GM21529 (cell line): ENCODE measurements at regions not wholly inside any gene's neighbourhood (a gene's known extent, or its start where the extent isn't known, plus 50 kb on each side); places are given as distances from the start of the nearest gene placed in this dataset.
"Not testable (repeated sequence)": the region's sequence is repeated elsewhere in the genome, so short reads cannot be mapped to it uniquely, and the experiment has no call there.

Experiments used
- ATAC-seq: cut with Tn5 transposase; IDR thresholded peaks from one replicate; pipeline ENCODE4 v1.9.1; 2021; ENCODE audit not compliant: unreplicated experiment

DNA sequence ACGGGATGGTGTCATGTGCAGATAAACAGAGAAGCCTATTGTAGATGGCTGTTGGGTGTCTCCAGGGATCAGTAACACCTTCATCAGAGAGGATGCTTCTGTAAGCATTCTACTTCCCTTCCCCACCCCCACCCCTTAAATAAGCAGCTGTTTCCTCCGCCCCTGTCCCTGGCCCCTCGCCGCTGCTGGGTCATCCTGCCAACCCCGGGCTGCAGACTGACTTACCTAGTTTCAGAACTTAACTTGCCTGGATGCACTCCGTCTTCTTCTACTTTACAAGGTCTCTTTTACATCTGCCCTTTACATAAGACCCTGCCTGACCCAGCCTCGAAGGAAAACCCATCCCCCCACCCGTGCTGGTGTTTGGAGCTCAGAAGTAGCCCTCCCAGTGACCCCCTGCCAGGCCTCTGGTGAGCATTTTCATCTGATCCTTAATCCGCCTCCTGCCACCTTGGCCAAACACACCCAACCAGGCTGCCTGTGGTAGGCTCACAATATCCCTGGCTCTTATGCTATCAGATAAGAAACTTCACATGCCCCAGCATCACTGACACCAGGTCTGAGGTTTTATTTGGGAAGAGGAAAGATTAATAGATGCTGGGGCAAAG lies 103.0 kb upstream of the HES1 start:
- peak; percentile 49 for ATAC-seq

- ATAC-seq = no peak
Observed at GRCh38 chr3:194034346-194035336, 101.3 kb upstream of the HES1 start.

DNA sequence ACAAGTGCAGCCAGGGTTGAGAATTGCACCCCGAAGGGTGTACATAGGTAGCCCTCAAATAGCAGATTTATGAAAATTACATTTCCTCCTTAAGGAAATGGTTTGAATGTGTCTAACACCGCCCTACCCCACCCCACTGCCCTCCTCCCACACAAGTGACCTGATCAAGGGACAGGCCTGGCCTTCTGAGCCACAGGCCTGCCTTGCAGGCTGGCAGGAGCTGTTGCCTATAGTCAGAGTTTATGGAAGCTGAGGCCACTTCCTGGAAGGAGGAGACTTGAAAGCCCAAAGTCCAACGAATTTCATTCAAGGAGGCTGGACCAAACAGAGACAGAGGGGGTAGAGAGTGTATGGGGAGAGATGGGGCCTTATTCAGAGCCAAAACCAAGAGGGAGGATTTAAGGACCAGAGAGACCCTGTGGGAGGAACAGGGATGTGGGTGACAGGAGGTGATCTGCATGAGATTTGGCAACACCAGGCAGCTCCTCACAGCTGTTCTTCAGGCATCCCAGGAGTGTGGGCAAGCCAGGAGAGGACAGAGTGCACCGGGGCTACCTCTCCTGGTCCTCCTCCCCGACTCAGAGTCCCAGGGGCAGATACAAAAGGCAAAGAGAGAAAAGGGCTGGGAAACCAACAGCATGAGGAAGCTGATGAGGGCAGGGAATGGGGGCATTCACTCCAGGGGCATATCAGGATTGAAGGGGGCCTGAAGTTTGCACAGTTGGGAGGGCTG lies 100.4 kb upstream of the HES1 start:
- no peak for ATAC-seq

- ATAC-seq = no peak
Observed at GRCh38 chr3:194036842-194037241, 99.1 kb upstream of the HES1 start.

DNA sequence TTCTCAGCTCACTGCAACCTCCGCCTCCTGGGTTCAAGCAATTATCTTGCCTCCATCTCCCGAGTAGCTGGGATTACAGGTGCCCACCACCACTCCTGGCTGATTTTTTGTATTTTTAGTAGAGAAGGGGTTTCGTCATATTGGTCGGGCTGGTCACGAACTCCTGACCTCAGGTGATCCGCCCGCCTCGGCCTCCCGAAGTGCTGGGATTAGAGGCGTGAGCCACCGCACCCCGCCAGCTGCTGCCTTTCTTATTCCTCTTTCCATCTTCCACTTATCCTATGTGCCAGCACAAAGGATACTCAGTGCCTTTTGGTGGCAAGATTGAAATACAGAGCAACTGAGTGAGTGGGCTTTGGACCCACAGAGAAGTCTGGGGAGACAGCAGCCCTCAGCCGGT lies 97.6 kb upstream of the HES1 start:
- not testable (repeated sequence) for ATAC-seq

DNA sequence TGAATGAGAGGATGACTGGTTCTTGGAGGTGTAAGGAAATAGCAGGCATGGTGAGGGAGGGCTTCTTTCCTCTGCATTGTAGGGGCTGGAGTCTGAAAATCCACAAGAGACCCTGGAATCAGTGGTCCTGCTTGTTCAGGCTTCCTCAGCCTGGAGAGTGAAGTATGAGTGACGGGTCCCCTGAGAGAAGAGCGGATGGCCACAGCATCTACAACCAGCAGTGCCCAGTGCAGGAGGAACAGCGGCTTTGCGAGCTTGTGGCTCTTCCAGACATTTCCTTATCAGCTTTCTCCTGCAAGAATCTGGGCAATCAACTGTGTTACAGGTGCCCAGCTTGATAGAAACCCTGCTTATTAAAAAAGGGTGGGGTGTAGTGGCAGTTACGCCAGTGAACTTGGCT lies 97.0 kb upstream of the HES1 start:
- ATAC-seq = no peak

DNA sequence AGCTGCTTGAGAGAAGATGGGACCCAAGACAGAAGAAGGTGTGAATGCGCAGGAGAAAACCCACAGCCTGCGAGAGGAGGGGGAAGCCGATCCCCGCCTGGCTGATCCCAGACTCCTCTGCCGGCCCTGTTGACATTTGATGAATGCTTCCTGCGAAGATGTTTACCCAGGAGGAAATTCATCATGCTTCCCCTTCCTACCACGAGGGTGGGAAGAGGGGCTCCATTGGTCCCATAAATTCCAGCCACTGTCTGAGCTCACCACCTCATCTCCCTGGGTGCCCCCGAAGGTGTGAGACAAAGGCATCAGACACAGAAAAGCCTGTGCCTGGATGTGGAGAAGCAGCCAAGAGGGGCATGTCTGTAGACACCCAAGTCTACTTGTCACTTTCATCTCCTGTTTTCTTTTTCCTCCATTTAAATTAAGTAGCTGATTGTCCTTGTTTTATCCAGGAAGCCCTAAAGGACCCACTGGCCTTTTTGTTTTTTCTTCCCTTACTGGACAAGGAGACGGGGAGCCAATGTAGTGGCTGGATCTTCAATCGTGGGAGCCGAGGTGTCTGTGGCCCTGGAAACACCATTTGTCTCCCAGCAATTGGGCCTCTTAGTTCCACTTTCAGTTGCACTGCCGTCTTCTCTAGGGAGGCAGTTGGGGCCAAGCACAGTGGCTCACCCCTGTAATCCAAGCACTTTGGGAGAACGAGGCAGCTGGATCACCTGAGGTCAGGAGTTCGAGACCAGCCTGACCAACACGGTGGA lies 95.3 kb upstream of the HES1 start:
- no peak for ATAC-seq

DNA sequence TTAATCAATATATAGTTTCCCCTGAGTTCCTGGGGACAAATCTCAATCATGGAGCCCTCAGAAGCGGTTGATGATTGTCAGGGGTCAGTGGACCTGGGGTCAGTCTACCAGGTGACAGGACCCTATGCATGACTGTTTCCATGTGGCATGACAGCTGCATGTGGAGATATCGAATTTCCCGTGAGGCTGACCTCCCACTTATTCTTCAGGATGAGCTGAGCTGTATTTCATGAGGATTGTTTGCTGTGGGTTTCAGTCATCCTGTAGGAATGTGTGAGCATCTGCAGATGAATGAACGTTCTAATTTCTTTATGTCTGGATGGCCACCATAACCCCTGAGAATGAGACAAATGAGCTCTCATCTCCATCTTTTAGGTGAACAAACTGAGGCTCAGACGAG lies 93.0 kb upstream of the HES1 start:
- ATAC-seq = no peak

- no peak for ATAC-seq
Observed at GRCh38 chr3:194043516-194043915, 92.4 kb upstream of the HES1 start.

GRCh38 chr3:194045289-194045688 lies 90.7 kb upstream of the HES1 start:
- peak; percentile 76 for ATAC-seq

DNA sequence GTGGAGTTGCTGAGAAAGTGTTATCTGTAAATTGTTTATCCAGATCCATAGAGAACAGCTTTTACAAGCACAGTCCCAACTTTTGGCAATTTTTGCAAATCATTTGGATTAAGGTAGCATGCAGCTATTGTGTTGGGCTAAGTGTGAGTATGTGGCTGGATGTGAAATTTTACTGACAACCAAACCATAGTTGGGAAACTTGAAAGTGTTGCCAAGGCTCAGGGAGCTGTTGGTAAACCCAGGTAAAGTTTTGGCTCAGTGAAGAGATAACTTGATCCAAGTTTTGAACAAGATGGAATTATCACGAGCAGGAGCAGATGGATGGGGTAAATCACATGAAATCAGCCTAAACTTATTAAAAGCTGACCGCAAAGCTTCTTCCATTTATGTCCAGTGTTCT lies 90.0 kb upstream of the HES1 start:
- no peak for ATAC-seq

- ATAC-seq = no peak
Observed at GRCh38 chr3:194046531-194046930, 89.4 kb upstream of the HES1 start.

- ATAC-seq = peak; percentile 45
Observed at GRCh38 chr3:194046995-194047645, 88.8 kb upstream of the HES1 start.

GRCh38 chr3:194049394-194049793 lies 86.6 kb upstream of the HES1 start:
- ATAC-seq = no peak

GRCh38 chr3:194050782-194051320 lies 85.1 kb upstream of the HES1 start:
- no peak for ATAC-seq

DNA sequence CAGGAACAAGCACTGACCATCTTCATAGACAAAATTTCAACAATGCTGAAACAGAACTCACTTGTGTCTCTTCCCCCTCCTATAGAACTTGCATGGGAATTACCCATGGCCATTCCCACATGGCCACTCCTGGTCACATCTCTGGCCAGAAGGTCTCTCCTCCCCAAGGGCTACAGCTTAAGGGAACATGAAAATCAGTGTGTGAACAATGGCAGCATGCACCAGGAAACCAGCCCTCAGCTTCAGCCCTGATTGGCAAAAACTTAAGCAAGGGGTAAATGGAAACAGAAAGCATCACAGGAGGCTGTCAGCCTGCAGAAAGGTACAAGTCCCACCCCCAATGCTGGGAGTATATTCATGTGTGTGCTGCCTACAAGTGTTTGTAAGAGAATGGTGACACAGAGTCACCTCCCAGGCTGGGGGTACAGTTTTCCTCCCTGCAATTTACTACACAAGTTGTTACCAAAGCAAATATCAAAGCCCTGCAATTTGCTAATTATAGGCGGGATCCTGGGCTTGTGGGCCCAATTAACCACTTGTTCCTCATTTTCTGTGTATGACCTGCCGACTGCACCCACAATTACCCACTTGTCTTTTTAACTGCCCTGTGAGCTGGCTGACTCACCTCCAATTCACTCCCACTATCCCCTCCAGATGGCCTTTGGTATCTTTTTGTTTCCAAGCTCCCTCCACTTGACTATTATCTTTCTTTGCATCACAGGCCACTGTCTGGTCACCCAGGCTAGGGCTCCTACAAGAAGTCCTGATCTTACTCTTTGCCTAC lies 84.4 kb upstream of the HES1 start:
- ATAC-seq = no peak

GRCh38 chr3:194053136-194053535 lies 82.8 kb upstream of the HES1 start:
- ATAC-seq = no peak

DNA sequence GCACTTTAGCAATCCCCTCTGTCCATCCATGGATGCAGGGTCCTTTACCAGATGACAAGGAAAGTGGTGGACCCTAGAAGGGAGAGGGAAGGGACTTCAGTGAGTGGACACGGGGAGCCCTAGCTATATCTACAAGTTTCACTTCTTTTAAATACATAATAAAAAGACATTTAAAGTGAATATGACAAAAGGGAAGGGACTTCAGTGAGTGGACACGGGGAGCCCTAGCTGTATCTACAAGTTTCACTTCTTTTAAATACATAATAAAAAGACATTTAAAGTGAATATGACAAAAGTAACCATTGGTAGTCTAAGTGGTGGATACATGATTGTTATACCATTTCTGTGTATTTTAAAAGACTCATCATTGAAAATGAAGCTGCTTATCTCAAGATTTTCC lies 81.9 kb upstream of the HES1 start:
- ATAC-seq = no peak

DNA sequence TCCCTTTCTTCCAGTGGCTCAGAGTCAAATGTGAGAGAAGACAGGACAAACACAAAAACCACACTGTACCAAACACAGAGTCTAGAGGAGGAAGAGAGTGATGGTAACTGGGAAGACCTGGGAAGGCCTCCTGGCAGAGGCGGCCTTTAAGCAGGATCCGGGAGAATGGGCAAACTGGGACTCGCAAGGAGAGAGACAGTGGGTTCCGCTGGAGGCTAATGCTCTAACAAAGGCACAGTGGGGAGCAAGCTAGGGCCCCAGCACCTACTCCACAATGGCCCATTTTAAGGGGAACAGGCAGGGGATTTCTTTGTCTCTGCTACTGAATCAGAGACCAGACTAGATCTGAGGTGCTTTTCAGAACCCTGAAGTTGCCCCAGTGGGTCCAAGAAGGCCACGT lies 81.4 kb upstream of the HES1 start:
- ATAC-seq = no peak
